SK-N-MC (cell line): ENCODE measurements at regions not wholly inside any gene's neighbourhood (a gene's known extent, or its start where the extent isn't known, plus 50 kb on each side); places are given as distances from the start of the nearest gene placed in this dataset.

Source experiments
- DNase-seq: peaks from one replicate; pipeline ENCODE4 v3.0.0-alpha.2; 2011; ENCODE audit warnings: low read depth, low spot score
- H3K27ac ChIP-seq: fragments of 200-600 bp; sonication (generic); 2 replicates; pipeline ENCODE4 v1.5.1; 2016; ENCODE audit warnings: mixed run types
- H3K36me3 ChIP-seq: fragments of 200-600 bp; sonication (generic); 2 replicates; pipeline ENCODE4 v1.6.1; 2017; ENCODE audit warnings: antibody characterized with exemption, low read length, mixed read lengths; ENCODE audit not compliant: insufficient read depth
- H3K4me3 ChIP-seq: fragments of 200-600 bp; sonication (generic); 2 replicates; pipeline ENCODE4 v1.5.1; 2016
- H3K9ac ChIP-seq: fragments of 200-600 bp; sonication (generic); 2 replicates; pipeline ENCODE4 v1.8.0; 2017; ENCODE audit warnings: mixed run types, mixed read lengths; ENCODE audit not compliant: insufficient read length
- H3K9me3 ChIP-seq: fragments of 200-600 bp; sonication (generic); 2 replicates; pipeline ENCODE4 v1.6.1; 2017; ENCODE audit warnings: low read depth, mild to moderate bottlenecking, antibody characterized with exemption, low read length, moderate library complexity, mixed read lengths
- EZH2 ChIP-seq: fragments of 200-600 bp; sonication (generic); IDR thresholded peaks from one replicate; pipeline ENCODE4 v1.6.1; 2017; ENCODE audit warnings: antibody characterized with exemption
- FOXP2 ChIP-seq: optimal IDR thresholded peaks from 2 replicates; pipeline ENCODE3; 2011; ENCODE audit warnings: mild to moderate bottlenecking, moderate library complexity; ENCODE audit not compliant: insufficient read depth; ENCODE audit errors: extremely low read length, control extremely low read depth
- POLR2AphosphoS5 ChIP-seq: IDR thresholded peaks from 2 replicates; pipeline ENCODE4 v1.6.1; 2012; ENCODE audit warnings: mild to moderate bottlenecking, low read depth, low read length, borderline replicate concordance

DNA sequence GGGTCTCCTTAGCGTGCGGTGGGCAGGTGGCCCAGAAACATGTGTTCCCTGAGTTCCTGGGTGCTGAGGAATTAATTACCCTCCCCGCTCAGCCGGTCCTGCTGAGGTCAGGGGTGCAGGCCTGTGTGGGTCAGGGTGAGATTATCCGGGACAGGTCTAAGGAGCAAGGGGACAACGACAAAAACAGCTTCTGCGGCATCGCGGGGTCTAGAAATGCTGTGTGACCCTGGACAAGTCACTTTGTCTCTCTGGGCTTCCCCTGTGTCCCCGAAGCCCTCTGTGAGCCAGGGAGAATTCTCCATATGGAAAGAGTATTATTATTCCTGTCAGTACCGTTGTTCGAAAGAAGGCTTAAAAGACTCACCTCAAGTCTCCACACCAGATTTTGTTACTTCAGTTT is 186.1 kb downstream of the MN1 start:
- Histone ChIP-seq H3K4me3 (no peak overlapping the region), H3K27ac (no peak overlapping the region), H3K9me3 (no peaks in the 10 kb centered on the region), H3K9ac (no peak overlapping the region), H3K36me3 (no peaks in the 10 kb centered on the region)
- no peak for DNase-seq
- no peak for TF ChIP-seq FOXP2
- no peak for TF ChIP-seq POLR2AphosphoS5
- no peak for TF ChIP-seq EZH2

DNA sequence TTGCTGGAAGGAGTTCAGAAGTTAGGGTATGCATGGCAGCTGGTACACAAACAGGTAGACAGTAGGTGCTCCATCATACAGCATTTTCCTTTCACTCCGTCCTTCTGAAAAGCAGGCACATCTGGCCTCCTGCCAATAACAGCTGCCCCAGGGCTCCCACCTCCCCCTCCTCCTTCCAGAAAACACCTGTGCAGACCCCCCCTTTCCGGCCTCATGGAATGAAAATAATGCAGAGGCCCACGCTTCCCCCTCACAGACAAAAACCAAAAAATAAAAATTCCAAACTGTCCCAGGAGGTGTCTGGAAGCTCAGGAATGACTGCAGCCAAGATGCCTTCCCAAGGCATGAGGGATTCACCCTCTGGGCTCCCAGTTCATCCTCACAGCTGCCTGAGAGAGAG is 185.5 kb downstream of the MN1 start:
- Histone ChIP-seq H3K36me3 (no peaks in the 10 kb centered on the region), H3K4me3 (no peak overlapping the region), H3K9ac (no peak overlapping the region), H3K27ac (no peak overlapping the region), H3K9me3 (no peaks in the 10 kb centered on the region)
- TF ChIP-seq EZH2 (no peak), FOXP2 (no peak), POLR2AphosphoS5 (no peak)
- no peak for DNase-seq

DNA sequence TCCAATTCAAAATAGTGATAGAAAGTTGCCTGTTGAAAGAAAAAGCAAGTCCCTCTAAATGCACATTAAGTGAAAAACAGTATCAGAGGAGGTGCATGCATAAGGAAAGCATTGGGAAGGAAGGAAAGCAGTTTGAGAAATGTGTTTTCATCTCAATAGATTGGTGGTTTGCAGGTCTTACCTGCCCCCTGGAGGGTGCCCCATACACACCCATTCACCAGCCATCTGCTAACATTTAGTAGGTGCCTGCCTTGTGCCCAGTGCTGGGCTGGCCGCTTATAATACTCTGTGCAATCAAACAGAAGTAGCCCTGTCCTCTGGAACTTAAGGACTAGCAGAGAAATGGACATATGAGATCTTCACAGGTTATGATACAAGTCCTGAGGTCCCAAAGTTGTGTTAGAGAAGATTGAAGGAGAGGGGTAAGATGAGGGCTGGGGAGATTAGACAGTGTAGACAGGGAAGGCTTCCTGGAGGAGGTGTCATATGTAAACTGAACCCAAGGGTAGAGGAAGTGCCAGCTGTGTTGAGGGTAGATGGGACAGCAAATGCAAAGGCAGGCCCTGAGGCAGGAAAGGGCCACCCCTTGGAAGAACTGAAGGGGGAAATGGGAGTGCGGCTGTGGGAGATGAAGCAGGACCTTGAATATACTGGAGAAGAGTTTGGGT is 184.2 kb downstream of the MN1 start:
- no peak for DNase-seq
- TF ChIP-seq EZH2 (no peak), POLR2AphosphoS5 (no peak), FOXP2 (no peak)
- Histone ChIP-seq H3K9me3 (no peaks in the 10 kb centered on the region), H3K27ac (no peak overlapping the region), H3K4me3 (no peak overlapping the region), H3K9ac (no peak overlapping the region), H3K36me3 (no peaks in the 10 kb centered on the region)

DNA sequence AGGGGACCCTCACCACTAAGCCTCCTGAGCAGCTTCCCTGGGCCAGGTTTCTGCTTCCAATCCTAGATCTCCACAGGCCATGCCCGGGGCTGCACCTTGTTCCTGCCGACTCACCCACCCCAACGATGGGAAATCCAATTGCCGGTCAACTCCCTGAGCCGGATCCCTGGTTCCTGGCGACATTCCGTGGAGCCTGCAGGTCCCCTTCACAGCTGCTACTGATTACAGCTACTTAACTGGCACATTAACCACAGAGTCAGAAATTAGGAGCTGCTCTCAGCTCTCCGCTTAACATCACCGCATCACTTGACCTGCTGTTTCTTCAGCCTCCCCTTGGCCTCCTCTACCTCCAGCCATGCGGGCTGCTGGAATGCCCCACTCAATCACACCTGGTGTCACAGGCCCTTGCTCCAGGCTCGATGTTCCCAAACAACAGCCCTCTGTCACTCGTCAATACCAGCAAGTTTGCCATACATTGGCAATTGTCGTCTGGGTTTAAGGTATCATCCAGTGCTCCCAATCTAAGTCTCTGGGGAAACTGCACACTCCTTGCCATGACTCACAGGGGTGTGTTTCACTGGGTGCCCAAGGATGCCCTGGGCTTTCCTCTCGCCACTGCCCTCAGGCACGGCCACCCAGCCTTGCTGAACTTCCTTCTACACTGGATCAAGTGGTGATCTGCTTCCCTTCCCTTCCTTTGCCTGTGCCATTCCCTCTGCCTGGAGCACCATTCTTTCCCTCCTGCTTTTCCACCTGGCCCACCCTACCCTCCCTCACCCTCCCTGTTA is 181.0 kb downstream of the MN1 start:
- Histone ChIP-seq H3K36me3 (no peaks in the 10 kb centered on the region), H3K27ac (no peak overlapping the region), H3K4me3 (no peak overlapping the region), H3K9me3 (no peaks in the 10 kb centered on the region), H3K9ac (no peak overlapping the region)
- DNase-seq = no peak
- TF ChIP-seq FOXP2 (no peak), EZH2 (no peak), POLR2AphosphoS5 (no peak)

DNA sequence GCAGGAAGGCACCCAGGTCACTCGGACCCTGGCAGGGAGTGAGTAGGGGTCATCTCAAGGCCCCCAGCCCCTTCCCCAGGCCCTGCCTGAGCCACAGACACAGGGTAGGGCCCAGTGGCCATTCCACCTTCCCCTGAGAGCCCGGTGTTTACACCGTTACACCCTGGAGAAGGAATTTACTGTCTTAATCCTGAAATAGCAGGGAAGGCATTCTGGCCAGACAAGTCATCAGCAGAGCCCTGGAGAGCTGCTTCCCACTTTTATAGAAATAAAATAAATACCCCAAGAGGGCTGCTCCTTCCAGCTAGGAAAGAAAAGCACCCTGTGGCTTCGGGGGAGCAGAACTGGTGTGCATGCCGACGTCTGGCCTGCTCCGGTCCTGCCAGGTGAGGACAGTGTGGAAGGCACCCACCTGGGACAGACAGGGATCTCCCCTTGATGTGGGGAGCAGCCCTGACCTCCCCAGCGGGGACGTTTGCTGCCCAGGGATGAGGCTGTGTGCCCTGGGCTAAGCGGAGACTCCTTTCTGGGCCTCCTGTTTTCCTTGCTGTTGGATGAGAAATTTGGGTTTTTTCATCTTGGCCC is 180.0 kb downstream of the MN1 start:
- Histone ChIP-seq H3K4me3 (no peak overlapping the region), H3K9me3 (no peaks in the 10 kb centered on the region), H3K27ac (no peak overlapping the region), H3K36me3 (no peaks in the 10 kb centered on the region), H3K9ac (no peak overlapping the region)
- DNase-seq = no peak
- TF ChIP-seq FOXP2 = no peak

DNA sequence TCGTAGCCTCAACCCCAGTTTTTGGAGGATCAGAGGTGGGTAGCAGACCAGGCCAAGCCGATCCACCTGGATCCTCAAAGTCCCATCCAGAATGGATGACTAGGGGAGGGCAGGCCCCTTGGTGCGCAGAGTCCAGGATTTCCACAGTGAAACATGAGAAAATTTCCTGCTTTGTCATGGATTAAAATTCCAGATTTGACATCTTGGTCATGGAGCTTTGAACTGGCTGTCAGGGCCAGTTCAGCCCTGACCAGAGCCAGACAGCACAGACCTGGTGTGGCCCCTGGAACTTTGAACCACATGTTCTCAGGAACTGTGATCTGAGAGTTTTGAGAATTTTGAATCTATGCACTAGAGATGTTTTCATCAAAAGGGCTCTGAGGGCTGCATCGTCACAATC is 177.5 kb downstream of the MN1 start:
- no peak overlapping the region for H3K4me3 ChIP-seq
- H3K9ac ChIP-seq = no peak overlapping the region
- no peak for DNase-seq
- no peaks in the 10 kb centered on the region for H3K9me3 ChIP-seq
- H3K27ac ChIP-seq = no peak overlapping the region
- TF ChIP-seq POLR2AphosphoS5 = no peak
- TF ChIP-seq FOXP2 = no peak
- TF ChIP-seq EZH2 = no peak
- H3K36me3 ChIP-seq = no peaks in the 10 kb centered on the region

DNA sequence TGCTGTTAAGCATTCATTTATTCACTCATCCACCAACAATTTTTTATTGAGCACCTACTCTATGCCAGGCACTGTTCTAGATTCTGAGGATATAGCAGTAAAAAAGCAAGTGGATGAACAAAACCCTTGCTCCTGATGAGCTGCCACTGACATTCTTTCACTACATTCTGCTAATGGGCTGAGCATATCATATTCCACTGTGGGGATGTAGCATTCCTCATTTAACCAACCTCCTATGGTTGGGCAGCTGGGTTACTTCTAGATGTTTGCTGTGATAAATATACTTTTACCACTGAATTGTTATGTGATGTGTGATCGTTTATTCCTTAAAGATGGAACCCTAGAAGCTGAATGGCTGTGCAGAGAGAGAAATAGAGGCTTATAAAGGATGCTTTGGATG is 176.9 kb downstream of the MN1 start:
- Histone ChIP-seq H3K9me3 (no peaks in the 10 kb centered on the region), H3K36me3 (no peaks in the 10 kb centered on the region), H3K9ac (no peak overlapping the region), H3K4me3 (no peak overlapping the region), H3K27ac (no peak overlapping the region)
- no peak for DNase-seq
- TF ChIP-seq FOXP2 = no peak

DNA sequence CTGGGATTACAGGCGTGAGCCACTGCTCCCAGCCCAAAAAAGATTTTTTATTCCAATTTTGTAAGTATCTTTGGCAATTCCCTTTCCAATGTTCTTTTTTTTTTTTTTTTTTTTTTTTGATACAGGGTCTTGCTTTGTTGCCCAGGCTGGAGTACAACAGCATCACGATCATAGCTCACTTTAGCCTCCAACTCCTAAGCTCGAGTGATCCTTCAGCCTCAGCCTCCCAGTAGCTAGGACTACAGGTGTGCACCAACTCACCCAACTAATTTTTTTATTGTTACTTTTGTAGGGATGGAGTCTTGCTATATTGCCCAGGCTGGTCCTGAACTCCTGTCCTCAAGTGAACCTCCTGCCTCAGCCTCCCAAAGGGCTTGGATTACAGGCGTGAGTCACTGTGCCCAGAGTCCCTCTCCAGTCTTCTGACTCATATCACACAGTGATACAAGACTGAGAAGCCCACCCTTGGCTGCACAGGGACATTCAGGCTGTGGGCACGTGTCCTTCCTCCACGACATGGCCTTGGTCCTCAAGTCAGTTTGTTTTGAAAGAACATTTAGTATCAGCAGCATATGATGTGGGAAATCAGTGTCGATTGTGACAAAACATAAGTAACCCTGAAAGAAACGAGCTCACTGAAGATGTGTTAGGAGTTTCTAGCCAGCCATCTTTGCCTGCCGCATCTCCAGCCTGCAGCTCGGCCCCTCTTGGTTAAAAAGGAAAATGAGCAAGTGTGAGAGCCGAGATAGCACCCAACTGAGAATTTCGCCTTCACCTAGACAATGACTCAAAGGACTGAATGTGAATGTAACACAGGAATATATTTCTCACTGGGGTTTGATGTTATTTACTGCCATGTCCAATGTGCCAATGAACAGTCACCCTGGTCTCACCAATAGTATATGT is 175.5 kb downstream of the MN1 start:
- TF ChIP-seq FOXP2 (no peak), EZH2 (no peak), POLR2AphosphoS5 (no peak)
- Histone ChIP-seq H3K9me3 (no peaks in the 10 kb centered on the region), H3K36me3 (no peaks in the 10 kb centered on the region), H3K9ac (no peak overlapping the region), H3K4me3 (no peak overlapping the region), H3K27ac (no peak overlapping the region)
- no peak for DNase-seq
